ENCODE measurements at regions not wholly inside any gene's neighbourhood (a gene's known extent, or its start where the extent isn't known, plus 50 kb on each side); places are given as distances from the start of the nearest gene placed in this dataset.
"Not testable (repeated sequence)": the region's sequence is repeated elsewhere in the genome, so short reads cannot be mapped to it uniquely, and the experiment has no call there.

DNA sequence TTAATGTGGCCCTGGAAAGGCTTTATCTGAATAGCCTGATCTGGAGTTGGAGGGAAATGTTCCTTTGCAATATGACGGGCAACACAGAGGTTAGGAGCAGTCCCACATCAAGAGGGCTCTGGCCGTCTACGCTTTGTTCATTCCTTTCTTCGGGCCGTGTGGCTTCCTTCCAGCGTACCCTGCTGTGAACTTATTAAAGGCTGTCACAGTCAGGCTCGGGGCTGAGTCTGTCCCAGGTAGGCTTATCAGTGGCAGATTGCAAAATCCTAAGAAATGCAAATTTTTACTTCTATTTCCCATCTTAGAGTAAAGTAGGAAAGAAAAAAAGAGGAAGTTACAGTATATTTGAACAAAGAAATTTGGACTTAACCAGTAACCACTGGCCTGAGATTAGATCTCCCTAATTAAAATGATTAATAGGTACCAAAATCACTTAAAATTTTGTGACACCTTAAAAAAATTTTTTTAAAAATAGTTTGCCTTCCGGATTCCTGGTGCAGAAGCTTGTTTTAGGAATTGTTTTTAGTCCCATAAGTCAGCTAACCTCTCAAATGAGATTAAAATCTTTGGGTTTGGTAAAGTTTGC is 453.1 kb upstream of the MKI67 start:
- DNase-seq (ENCODE audit: low read depth): no peak

DNA sequence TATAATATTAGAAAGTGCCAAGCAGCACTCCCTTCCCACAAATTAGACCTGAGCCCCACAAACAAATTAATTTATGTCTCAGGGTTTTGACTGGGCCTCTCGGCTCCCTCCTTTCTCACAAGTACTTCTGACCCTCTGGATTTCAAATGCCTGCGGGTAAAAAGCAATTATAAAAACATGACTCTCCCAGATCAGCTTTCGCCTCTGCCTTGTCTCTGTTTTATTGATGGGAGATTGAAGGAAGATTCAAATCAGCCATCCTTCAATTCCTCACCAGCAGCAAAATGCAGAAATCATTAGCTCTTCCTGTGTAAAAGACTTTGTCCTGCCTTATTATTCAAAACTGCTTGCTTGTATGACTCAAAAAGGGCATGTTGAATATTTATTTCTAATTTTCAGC is 453.7 kb upstream of the MKI67 start:
- no peak for DNase-seq (ENCODE audit: low read depth)

DNA sequence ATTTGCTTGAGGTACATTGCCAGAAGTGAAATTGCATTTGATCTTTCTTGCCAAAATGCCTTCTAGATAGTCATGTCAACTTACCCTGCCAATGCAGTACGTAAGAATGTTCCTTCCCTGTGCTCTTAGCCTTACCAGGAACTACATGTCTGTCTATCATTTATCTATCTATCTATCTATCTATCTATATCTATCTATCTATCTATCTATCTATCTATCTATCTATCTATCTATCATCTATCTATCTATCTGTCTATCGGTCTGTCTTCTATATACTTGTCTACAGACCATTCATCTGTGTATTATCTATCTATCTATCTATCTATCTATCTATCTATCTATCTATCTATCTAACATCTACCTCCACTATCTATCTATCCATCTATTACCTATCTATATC is 456.9 kb upstream of the MKI67 start:
- not testable (repeated sequence) for DNase-seq (ENCODE audit: low read depth)

DNA sequence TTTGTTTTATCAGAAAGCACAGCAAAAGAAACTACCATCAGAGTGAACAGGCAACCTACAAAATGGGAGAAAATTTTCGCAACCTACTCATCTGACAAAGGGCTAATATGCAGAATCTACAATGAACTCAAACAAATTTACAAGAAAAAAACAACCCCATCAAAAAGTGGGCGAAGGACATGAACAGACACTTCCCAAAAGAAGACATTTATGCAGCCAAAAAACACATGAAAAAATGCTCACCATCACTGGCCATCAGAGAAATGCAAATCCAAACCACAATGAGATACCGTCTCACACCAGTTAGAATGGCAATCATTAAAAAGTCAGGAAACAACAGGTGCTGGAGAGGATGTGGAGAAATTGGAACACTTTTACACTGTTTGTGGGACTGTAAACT is 460.4 kb upstream of the MKI67 start:
- DNase-seq (ENCODE audit: low read depth): not testable (repeated sequence)

DNA sequence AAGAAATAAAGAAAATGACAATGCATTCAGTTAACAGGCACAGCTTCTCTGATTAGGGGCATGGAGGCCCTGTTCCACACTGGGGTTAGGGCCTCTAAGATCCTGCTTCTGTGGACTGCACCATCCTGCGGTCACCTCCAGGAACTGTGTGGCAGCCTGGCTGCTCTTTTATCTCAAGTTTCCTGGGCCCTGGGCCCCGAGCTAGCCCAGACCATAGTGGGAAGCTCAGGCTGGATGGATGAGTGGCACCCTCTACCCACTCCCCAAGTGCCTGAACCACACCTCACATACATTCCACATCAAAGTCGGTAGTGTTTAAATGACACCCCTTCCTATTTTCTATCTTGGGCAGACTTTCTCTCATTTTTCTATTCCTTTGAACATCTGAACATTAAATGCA is 461.5 kb upstream of the MKI67 start:
- DNase-seq (ENCODE audit: low read depth): no peak

DNA sequence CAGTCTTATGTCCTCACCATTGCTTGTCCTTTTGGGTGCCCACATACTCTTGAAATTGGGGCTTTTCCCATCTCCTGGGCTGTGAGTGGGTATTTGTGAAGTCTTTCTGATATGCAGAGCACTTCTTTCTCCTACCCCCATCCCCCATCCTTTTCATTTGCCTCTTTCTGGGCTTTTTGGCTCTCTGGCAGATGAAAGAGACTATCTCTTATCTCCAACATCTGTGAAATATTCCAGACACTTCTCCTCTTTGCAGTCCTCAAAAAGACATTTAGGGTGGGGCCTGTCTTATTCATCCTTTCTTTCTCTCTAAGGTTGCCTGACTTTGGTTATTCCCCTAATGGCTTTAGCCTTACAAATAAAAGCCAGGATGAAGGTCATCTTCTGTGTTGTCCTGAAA is 462.2 kb upstream of the MKI67 start:
- DNase-seq (ENCODE audit: low read depth): no peak

DNA sequence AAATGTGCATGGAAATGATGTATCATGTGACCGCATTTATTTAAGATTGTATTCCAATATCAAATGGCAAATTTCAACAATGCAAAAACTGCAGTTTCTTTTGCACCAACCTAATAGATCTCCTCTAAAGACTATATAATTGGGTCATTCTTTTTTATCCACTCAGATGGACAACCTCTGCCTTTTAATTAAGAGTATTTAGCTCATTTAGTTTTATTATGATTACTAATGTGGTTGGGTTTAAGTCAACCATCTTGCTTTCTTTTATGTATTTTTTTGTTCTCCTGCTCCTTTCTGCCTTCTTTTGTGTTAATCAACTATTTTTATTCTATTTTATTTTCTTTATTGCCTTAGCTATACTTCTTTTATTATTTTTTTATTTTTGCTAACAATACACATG is 468.5 kb upstream of the MKI67 start:
- DNase-seq (ENCODE audit: low read depth): no peak

DNA sequence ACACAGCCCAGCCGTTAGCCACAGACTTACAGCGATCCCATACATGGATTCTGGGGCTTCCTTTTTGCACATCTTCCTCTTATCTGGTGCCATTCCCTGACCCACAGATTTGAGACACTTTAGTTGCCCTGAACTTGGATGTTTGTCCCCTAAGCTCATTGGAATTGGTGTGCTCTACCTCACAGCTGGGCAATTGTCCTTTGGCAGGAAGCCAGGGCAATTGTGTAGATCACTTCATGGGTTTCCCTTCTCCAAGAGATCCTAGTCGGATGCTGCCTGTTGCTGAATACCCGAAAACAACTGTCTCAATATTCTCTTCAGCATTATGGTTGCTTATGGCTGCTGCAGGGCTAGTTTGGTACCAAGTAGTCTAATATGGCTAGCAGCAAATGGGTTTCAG is 470.7 kb upstream of the MKI67 start:
- DNase-seq (ENCODE audit: low read depth): no peak

DNA sequence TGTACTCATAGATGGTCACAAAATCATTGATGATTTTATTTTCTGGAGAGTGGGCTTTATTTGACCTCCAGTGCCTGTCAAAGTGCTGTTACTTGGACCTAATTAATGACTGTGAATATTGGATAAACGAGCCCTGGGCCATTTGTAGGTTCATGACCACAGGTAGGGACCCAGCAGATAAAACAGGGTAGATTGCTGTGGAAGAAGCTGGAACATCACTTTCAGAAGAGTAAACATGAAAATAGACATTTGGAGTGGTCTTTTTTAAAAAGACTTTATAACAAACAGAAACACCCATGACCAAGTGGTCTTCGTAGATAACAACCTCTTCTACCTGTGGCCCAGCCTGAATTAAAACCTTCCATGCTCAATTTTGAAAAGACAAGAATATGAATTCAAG is 472.8 kb upstream of the MKI67 start:
- DNase-seq (ENCODE audit: low read depth): no peak

DNA sequence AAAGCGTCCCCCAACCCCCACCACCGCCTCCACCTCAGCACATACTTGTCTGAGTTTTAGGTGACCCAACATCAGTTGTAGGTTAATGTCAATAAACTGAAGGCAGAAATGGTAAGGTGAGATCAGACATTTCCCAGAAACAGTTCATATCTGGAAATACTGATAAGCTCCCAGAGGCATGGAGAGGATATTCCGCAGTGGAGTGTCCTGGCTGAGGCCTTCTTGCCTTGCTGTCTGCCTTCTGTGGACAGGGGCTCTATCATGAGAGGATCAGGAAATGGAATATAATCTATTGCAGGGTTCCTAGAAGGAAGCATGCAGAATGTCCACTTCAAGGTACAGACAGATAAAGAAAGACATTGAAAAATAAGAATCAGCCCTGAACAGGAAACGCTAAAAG is 473.3 kb upstream of the MKI67 start:
- DNase-seq (ENCODE audit: low read depth): no peak

DNA sequence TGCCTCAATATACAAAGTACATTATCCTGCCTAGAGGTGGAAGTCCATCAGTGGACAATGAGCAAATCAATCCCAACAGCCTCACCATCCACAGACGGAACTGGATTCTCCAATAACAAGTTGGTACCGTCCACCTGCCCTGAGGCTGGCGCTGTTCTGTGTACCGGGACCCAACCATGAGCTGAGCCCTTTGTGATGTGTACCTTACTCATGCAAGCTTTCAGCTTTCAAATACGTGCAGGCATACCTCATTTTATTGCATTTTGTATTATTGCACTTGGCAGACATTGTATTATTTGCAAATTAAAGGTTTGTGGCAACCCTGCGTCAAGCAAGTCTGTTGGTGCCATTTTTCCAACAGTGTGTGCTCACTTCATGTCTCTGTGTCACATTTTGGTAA is 476.0 kb upstream of the MKI67 start:
- DNase-seq (ENCODE audit: low read depth): no peak

DNA sequence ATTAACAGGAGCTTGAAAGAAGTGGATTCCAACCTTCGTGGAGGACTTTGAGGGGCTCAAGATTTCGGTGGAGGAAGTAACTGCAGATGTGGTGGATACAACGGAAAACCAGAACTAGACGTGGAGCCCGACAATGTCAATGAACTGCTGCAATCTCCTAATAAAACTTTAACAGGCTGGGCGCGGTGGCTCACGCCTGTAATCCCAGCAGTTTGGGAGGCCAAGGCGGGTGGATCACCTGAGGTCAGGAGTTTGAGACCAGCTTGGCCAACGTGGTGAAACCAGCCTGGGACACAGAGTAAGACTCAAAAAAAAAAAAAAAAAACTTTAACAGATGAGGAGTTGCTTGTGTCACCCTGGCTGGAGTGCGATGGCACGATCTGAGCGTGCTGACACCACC is 477.8 kb upstream of the MKI67 start:
- DNase-seq (ENCODE audit: low read depth): no peak

DNA sequence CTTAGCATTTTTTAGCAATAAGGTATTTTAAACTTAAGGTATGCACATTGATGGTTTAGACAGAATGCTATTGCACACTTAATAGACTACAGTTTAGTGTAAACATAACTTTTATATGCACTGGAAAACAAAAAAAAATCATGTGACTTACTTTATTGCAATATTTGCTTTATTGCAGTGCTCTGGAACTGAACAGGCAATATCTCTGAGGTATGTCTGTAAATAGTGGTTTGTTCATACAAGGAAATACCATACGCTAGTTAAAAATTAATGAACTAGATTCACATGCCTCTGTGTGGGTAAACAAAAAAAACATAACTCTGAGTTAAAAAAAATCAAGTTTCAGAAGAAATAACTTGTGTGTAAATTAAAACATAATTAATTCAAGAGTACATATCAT is 479.0 kb upstream of the MKI67 start:
- no peak for DNase-seq (ENCODE audit: low read depth)

DNA sequence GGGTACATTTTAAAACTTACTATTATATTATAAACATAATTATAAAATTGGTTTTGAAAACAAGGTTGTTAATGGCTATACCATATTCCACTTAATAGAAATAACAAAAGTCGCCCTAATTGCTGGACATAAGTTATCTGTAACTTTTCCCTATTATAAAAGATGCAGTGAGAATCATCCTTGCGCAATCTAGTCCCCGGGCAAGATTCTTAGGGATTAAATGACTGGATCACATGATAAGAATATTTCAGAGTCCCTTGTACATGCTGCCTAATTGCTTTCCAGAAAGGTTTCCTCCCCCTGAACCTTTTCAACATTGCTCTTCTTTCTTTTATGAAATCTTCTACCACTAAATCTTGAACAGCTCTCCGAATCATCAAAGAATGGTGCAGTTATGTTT is 479.8 kb upstream of the MKI67 start:
- DNase-seq (ENCODE audit: low read depth): no peak

DNA sequence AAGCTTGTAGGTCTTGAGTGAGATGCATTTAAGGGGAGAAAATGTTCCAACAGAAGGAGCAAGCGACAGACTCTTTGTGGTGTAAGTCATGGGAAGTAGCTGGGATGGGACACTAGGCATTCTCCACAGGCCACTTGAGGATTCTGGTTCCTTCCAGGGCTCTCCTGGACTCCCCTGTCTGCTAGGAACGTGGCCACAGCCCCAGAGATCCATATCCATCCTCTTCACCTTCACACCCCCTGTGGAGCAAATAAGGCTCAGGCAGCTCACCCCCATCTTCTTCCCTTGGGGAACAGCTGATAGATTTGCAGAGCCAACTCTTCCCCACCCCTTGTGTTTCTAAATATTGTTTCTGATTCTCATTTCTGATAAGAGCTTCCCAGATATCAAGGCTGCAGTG is 482.6 kb upstream of the MKI67 start:
- DNase-seq (ENCODE audit: low read depth): no peak

DNA sequence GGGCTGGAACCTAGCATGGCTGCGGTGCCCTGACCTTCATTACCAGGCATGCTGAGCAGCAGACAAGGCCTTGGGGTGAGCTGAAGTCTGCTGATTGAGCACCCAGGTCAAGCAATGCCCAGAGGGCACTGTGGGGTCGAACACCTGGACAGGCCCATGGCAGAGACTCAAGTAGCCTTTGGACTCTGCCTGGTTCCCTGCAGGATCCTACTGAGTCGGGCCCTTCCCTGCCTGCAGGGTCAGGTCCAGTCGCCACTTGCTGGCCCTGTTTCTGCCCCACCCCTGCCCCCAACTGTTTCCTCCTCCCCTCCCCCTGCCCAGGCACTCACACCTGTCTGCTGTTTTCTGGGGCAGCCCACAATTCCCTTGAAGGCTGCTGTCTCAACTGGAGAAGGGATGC is 483.2 kb upstream of the MKI67 start:
- no peak for DNase-seq (ENCODE audit: low read depth)

DNA sequence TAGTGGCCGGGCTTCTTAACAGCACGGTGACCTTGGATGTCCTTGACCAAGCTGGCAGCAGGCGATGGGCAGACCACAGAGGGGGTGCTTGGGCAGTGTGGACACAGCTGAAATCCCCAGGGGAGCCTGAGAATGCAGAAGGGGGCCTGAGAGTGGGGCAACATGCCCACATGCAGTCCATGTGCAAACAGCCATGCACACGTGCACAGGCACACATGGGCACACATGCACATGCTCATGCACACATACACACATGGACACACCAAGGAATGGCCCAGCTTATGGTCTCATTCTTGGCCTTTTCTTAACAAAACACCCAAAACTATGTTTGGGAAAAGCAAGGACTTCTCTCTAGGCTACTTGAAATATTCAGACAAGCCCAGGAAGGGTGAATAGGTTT is 483.9 kb upstream of the MKI67 start:
- no peak for DNase-seq (ENCODE audit: low read depth)

DNA sequence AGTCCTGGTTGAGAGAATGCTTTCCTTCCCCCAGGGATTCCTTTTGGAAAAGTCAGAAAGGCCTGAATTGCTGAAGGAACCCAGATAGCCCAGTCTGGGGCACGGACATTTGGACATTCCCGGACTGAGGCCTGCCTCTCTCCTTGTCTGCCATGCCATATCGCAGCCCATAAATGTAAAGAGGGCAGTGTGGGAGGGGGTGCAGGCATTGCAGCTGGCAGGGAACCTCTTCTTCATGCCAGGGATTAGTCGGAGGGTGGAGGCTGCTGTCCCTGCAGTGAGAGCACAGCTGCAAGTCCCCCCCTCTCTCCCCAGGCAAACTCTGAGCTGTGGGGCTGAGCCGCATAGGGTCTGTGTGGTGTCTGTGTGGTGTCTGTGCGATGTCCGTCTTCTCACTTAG is 486.0 kb upstream of the MKI67 start:
- DNase-seq (ENCODE audit: low read depth): no peak

DNA sequence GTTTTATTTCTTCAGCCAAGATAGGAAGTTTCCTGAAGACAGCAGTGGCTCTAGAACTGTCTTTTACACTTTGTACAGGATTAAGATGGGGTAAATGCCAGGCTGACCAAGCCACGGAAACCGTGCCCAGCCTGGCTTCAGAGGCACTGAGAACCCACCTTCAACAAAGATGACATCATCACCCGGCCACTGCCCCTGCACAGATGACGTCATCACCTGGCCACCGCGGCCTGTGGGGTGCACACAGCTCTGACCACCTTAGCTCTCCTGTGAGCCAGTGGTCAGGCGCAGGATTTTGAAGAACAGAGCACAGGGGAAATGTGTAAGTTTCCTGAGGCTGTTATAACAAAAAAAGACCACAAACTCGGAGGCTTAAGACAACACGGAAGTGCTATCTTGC is 486.4 kb upstream of the MKI67 start:
- no peak for DNase-seq (ENCODE audit: low read depth)

DNA sequence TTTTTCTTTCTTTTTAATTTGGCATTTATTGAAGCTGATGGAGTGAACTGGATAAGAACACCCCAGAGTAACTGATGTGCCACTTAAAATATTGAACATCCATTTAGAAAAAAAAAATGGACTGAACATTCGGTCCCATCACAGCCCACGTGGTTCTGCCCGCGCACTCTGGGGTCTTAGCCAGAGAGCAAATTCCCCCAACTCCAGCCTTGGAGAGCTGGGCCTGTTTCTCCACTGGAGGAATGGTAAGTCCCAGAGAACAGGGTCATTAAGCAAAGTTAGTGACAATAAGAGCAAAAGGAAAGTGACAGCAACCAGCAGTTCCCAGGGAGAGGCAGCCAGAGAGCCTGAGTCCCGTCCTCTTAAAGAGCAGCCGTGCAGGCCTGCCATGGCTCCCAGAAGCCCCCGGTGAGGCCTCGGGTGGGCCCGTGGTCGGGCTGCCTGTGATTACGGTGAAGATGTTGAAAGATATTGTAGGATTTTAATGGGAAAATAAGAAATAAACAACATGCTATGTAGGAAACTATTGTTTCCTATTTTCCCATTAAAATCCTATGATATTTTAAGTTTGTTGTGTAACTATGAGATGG is 487.9 kb upstream of the MKI67 start:
- DNase-seq (ENCODE audit: low read depth): no peak

DNA sequence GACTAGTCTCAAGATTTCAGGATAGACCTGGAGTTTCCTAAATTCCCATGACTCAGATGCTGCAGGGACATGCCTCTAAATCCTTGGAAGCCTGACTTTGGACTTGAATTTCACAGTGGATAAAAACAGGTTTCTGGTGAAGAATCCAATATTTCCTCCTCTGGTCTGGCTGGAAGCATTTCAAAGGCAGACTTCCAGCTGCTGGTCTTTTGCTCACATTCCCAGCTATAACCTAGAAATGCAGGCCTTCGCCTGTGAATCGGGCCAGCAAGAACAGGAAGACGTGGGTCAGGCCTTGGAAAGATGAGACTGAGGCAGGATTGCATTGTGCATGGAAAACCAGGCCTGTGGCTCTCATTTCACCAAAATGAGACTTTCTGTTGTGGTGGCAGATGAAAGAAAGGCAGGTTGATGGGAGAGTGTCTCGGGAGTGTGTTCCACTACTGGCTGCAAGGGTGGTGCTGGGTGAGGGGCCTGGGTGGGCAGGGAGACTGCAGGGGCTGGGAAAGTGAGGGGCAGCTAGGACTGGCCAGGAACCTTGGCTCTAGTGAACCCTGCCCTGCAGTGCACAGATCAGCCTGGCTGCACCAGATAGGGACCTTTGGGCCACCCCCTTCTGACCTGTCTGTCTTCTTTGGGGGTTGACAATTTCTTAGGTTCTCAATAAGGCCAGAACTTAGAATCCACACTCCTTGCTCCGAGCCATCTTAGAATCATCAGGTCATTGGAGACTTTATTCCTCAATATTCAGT is 488.8 kb upstream of the MKI67 start:
- DNase-seq (ENCODE audit: low read depth): no peak

DNA sequence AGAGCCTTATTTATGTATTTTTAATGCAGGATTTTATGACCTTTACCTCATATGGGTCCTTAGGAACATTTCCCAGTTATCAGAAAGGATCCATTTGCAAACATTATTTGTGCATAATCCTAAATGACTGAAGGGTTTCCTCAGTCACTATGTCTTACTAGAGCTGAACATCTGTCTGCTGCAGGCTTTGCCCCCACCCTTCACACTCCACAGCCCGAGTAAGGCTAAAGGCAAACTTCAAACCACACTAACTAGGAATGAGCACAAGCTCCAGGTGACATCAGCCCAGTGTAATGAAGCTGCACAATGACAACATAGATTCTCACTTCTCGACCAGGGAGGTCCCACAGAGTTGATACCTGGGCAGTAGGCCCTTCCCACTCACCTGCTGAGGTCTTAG is 491.3 kb upstream of the MKI67 start:
- DNase-seq (ENCODE audit: low read depth): no peak

DNA sequence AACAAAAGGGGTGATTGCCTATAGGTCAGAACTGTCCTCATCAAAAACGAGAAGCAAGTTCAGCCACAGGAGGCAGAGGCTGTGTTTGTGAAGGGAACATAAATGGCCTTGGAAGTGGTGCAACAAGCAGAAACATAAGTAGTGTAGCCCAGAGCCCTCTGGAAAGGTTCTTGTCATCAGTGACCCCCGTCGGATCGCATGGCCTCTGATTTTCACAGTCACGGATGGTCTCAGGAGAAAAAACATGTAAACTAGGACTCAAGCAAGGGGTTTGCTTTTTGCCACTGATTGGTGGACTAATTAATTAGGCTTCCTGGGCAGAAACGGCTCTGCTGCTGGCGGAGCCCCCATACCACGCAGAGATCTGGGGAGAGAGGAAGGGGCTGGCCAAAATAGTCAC is 496.5 kb upstream of the MKI67 start:
- DNase-seq (ENCODE audit: low read depth): no peak

DNA sequence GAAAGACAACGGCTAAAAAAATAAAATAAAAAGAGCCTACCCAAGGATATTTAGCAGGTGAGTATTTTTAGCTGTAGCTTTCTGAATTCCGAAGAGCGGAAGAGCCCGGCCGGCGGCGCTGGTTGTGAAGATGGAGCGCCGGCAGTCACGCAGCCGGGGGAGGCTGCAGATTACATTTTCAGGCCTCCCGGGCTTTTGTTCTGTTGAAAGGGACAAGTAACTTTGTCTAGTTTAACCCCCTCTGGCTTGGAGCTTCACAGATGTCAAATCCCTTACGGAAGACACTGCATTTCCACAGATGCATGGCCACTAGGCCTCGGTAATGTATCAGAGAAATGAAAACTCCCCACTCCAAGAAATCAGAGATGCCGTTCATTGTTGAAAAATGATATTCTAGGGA is 497.6 kb upstream of the MKI67 start:
- no peak for DNase-seq (ENCODE audit: low read depth)
